ENCODE measurements at regions not wholly inside any gene's neighbourhood (a gene's known extent, or its start where the extent isn't known, plus 50 kb on each side); places are given as distances from the start of the nearest gene placed in this dataset.

GRCh38 chr1:98500324-98500723, 161.2 kb upstream of the SNX7 start:
- no peak for TF ChIP-seq CTCF (conservative IDR thresholded peaks at IDR 0.05)

GRCh38 chr1:98498651-98499050, 162.9 kb upstream of the SNX7 start:
- no peak overlapping the region for H3K27ac ChIP-seq
- TF ChIP-seq CTCF (conservative IDR thresholded peaks at IDR 0.05) = no peak

More at GRCh38 chr1:98500324-98500723, 161.2 kb upstream of the SNX7 start:
- H3K27ac ChIP-seq = no peak overlapping the region

GRCh38 chr1:98497497-98497896, 164.0 kb upstream of the SNX7 start:
- TF ChIP-seq CTCF (conservative IDR thresholded peaks at IDR 0.05) = no peak

GRCh38 chr1:98496256-98496995, 165.1 kb upstream of the SNX7 start:
- H3K27ac ChIP-seq = no peak overlapping the region
- no peak for TF ChIP-seq CTCF (conservative IDR thresholded peaks at IDR 0.05)

More at GRCh38 chr1:98497497-98497896, 164.0 kb upstream of the SNX7 start:
- H3K27ac ChIP-seq = no peak overlapping the region

GRCh38 chr1:98493469-98493868, 168.1 kb upstream of the SNX7 start:
- H3K27ac ChIP-seq = no peak overlapping the region
- no peak for TF ChIP-seq CTCF (conservative IDR thresholded peaks at IDR 0.05)

GRCh38 chr1:98490099-98490498, 171.4 kb upstream of the SNX7 start:
- H3K27ac ChIP-seq = no peak overlapping the region
- TF ChIP-seq CTCF (conservative IDR thresholded peaks at IDR 0.05) = no peak

- H3K27ac ChIP-seq = no peak overlapping the region
- no peak for TF ChIP-seq CTCF (conservative IDR thresholded peaks at IDR 0.05)
These were observed 173.9 kb upstream of the SNX7 start for GRCh38 chr1:98487620-98488019.

All from VCaP (cell line).